ENCODE measurements at regions not wholly inside any gene's neighbourhood (a gene's known extent, or its start where the extent isn't known, plus 50 kb on each side); places are given as distances from the start of the nearest gene placed in this dataset.

DNA sequence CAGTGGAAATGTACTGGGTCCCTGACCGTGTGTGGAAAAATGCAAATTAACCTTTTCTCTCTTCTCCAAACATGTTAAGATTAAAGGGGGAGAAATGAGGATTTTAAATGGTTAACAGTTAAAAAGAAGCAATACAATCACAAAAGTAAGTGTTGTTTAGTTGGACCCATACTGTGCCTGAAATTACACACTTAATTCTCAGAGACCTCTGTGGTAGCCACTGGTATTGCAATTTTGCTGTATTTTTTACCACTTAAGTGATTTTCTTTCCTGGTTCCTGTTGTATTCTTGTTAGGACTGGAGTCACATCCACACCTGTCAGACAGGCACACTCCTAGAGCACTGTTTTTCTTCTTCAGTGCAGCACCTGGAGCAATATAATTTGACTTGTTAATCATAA, 179.6 kb upstream of the PDGFD start:
- intact Hi-C loops (cut with DNase I): no loop called here

GRCh38 chr11:104340590-104340989, 176.6 kb upstream of the PDGFD start:
- ATAC-seq (no peak), DNase-seq (no peak)
- Histone ChIP-seq H3K4me3 (no peak overlapping the region), H3K27ac (no peak overlapping the region), H3K36me3 (no peaks in the 10 kb centered on the region), H3K27me3 (no peaks in the 10 kb centered on the region), H3K9me3 (peaks cover 0 to 4% of the 10 kb centered on the region in 2 donors), H3K4me1 (no peaks in the 10 kb centered on the region)
- TF ChIP-seq, protein P1, sequence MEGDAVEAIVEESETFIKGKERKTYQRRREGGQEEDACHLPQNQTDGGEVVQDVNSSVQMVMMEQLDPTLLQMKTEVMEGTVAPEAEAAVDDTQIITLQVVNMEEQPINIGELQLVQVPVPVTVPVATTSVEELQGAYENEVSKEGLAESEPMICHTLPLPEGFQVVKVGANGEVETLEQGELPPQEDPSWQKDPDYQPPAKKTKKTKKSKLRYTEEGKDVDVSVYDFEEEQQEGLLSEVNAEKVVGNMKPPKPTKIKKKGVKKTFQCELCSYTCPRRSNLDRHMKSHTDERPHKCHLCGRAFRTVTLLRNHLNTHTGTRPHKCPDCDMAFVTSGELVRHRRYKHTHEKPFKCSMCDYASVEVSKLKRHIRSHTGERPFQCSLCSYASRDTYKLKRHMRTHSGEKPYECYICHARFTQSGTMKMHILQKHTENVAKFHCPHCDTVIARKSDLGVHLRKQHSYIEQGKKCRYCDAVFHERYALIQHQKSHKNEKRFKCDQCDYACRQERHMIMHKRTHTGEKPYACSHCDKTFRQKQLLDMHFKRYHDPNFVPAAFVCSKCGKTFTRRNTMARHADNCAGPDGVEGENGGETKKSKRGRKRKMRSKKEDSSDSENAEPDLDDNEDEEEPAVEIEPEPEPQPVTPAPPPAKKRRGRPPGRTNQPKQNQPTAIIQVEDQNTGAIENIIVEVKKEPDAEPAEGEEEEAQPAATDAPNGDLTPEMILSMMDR (IDR thresholded peaks at IDR 0.05): no peak
- intact Hi-C loops (cut with DNase I): no loop called here

More for the DNA sequence above, 179.6 kb upstream of the PDGFD start:
- TF ChIP-seq, protein P1 (IDR thresholded peaks at IDR 0.05): peak; percentile 22 to 23
- Histone ChIP-seq H3K27me3 (no peaks in the 10 kb centered on the region), H3K36me3 (no peaks in the 10 kb centered on the region), H3K4me1 (no peaks in the 10 kb centered on the region), H3K27ac (no peak overlapping the region), H3K9me3 (peaks cover 0 to 4% of the 10 kb centered on the region in 2 donors), H3K4me3 (no peak overlapping the region)
- ATAC-seq: no peak
- no peak for DNase-seq

- H3K4me1 ChIP-seq: no peaks in the 10 kb centered on the region
- H3K27ac ChIP-seq: no peak overlapping the region
- no peaks in the 10 kb centered on the region for H3K36me3 ChIP-seq
- ATAC-seq: no peak
- DNase-seq: no peak
- no peaks in the 10 kb centered on the region for H3K27me3 ChIP-seq
- intact Hi-C loops (cut with DNase I): no loop called here
- TF ChIP-seq, protein P1 (IDR thresholded peaks at IDR 0.05): no peak
- H3K9me3 ChIP-seq: peaks cover 0 to 4% of the 10 kb centered on the region in 2 donors
- H3K4me3 ChIP-seq: no peak overlapping the region
Observed at GRCh38 chr11:104339380-104339831, 175.5 kb upstream of the PDGFD start.

DNA sequence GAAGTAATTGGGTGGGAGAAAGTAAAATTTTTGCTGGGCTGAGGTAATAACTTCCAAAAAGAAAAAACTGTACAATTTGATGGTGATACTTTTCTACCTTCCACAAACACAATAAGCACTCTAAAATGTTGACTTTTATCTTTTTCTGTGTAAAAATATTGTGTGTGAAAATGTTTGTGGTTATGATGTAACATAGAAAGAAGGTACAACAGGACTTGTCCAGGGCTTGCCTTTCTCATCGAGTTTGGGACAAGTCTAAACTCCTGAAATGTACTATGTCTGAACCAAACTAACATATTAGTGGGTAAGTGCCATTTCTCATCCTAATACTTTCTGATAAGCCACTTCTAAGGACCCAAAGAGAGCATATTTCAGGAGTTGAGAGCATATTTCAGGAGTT, 174.2 kb upstream of the PDGFD start:
- ATAC-seq (no peak), DNase-seq (no peak)
- intact Hi-C loops (cut with DNase I): no loop called here
- peaks cover 0 to 4% of the 10 kb centered on the region in 2 donors for H3K9me3 ChIP-seq
- TF ChIP-seq, protein P1 (IDR thresholded peaks at IDR 0.05): no peak
- H3K36me3 ChIP-seq: no peaks in the 10 kb centered on the region
- H3K27me3 ChIP-seq: no peaks in the 10 kb centered on the region
- H3K4me1 ChIP-seq: no peaks in the 10 kb centered on the region
- H3K27ac ChIP-seq: no peak overlapping the region
- no peak overlapping the region for H3K4me3 ChIP-seq

- H3K4me3 ChIP-seq: no peak overlapping the region
- ATAC-seq (no peak), DNase-seq (no peak)
- no peaks in the 10 kb centered on the region for H3K4me1 ChIP-seq
- no peak overlapping the region for H3K27ac ChIP-seq
- TF ChIP-seq, protein P1 (IDR thresholded peaks at IDR 0.05): no peak
- H3K27me3 ChIP-seq: no peaks in the 10 kb centered on the region
- intact Hi-C loops (cut with DNase I): no loop called here
- H3K36me3 ChIP-seq: no peaks in the 10 kb centered on the region
- peaks cover 0 to 4% of the 10 kb centered on the region in 2 donors for H3K9me3 ChIP-seq
Observed at GRCh38 chr11:104337273-104337672, 173.3 kb upstream of the PDGFD start.

All from left lung (tissue), 4 donors.